ENCODE measurements at regions not wholly inside any gene's neighbourhood (a gene's known extent, or its start where the extent isn't known, plus 50 kb on each side); places are given as distances from the start of the nearest gene placed in this dataset.

DNA sequence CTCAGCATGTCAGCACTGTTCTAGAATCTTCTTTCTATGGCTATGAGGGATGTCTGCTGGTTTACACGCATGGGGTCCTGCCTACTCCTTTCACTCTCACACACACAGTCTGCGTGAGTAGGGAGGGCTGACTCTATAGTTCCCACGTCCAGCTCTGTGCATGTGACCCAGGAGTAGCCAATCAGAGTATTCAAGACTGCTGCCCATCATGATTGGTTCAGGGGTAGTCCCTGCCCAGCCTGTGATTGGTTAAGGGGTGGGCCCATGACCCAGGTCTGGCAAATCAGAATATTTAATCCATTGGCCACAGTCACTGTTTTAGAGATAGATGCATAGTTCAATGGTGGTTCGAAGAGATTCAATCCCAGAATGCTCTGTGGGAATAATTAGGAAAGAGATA is 151.3 kb upstream of the IRX3 start:
- DNase-seq (ENCODE audit: low read depth) = no peak

GRCh38 chr16:54437401-54437800 is 150.8 kb upstream of the IRX3 start:
- no peak for DNase-seq (ENCODE audit: low read depth)

DNA sequence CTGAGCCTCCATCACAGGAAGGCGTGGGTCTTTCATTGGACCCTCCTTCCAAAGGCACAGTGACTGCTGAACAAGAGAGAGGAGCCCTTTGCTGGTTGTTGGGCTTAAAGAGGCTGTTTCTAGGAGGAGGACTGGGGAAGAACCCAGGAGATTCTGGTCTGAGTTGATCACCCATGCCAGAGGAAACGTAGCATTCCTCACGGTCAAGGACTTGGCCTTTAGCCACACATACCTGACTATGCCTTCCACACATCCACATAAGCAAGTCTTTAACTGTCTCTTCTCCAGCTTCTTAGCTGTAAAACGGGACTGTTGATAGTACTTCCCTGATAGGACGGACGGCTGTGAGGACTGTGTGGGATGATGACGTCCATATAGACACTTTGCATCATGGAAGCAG is 149.8 kb upstream of the IRX3 start:
- no peak for DNase-seq (ENCODE audit: low read depth)

DNA sequence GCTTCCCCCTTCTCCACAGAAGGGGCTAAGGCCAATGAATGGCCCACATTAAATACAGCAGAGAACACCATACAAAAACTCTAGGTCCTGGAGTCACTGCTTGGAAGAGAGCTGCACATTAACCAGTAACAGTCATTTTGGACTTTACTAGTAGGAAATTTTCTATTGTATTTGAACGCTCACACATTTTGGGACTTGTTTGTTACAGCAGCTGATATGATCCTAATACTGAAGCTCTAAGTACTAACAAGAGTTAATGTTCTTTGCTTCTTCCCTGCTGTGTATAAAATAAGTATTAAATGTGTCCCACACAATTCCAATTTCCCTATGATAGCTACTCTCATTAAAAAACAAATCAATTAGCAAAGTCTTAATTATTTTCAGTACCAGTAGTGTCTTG is 148.3 kb upstream of the IRX3 start:
- DNase-seq (ENCODE audit: low read depth) = no peak

DNA sequence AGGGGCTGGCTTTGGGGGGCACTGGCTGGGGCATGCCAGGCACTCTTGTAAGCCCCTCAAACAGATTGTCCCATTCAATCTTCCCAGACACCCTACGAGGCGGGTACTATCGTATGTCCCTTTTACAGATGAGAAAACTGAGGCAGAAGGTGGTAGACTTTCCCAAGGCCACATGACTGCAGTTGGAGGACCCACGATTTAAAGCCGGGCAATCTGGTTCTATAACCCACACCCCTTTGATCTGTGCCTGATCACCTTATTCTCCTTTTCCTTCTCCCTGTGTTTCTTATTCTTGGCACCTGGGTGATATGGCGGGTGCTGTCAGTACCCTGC is 146.3 kb upstream of the IRX3 start:
- DNase-seq (ENCODE audit: low read depth) = no peak

- no peak for DNase-seq (ENCODE audit: low read depth)
These were observed 145.7 kb upstream of the IRX3 start for GRCh38 chr16:54431997-54432896.

DNA sequence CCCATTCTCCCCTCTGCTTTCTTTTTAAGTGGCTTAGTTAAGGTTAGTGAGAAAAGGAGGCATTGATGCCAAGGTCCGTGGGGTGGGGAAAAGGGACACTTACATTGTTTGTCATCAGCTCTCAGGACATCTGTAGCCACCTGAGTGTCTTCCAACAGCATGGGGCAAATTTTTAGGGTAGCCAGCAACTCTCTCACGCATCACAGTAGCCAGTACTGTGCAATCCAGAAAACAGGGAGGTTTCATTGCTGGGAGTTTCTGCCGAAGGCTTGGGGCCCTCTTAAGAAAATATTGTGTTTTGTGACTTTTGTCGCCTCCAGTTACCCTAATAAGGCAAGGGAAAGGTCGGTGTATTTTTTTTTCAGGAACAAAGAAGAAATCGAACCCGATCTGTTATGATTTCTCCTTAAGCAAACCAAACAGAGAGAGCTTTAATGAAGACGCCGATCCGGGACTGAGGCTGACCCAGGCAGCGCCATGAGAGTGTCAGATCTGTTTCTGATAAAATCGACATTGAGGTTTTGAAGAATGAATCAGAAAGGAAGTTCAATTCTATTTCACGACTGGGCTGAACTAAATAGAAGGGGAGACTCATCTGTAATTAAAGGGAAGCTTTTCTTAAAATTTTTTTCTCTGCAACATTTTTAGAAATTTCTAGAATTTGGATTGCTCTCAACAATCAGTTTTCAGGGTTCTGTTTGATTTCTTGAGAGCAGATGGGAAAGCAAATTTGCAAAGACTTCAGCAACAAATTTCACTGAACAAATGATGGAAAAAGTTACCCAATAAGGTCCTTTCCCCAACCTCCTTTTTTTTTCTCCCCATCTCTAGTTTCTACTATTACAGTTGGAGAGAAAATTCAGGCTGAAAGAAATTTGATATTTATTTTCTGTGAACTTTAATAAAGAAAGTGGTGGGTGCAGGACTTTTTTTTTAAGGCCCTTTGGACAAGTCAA is 144.7 kb upstream of the IRX3 start:
- DNase-seq (ENCODE audit: low read depth) = no peak

GRCh38 chr16:54430491-54431030 is 144.0 kb upstream of the IRX3 start:
- DNase-seq (ENCODE audit: low read depth) = no peak

DNA sequence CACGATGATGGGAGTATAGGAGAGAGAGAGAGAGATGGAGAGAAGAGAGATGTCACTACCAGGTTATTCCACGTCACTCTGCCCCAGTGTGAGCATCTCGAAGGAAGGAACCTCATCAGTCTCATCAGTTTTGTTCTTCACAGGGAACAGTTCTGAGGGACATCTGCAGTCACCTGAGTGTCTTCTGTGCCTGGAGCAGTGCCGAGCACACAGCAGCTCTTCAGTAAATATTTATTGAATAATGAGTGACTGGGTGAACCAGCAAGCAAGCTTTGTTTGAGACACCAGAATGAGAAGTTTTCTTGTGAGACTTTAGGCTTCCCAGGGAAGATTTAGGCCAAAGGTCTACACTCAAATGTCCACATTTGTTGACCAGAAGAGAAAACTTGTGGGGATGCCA is 142.4 kb upstream of the IRX3 start:
- DNase-seq (ENCODE audit: low read depth) = no peak

DNA sequence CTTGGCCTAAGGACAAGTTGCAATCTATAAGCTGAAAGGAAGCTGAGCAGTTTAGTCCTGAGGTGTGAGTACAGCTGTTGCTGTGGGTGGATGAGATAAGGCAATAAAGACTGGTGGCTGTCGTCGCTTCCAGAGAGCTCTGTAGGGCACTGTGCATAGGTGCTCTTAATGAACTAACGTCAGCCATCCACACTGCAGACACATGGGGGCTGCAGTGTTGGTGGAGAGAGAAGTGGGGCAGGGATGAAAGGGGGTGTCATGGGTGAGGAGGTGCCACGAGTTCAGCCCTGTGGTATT is 139.9 kb upstream of the IRX3 start:
- DNase-seq (ENCODE audit: low read depth) = no peak

GRCh38 chr16:54425681-54426552 is 139.3 kb upstream of the IRX3 start:
- no peak for DNase-seq (ENCODE audit: low read depth)

DNA sequence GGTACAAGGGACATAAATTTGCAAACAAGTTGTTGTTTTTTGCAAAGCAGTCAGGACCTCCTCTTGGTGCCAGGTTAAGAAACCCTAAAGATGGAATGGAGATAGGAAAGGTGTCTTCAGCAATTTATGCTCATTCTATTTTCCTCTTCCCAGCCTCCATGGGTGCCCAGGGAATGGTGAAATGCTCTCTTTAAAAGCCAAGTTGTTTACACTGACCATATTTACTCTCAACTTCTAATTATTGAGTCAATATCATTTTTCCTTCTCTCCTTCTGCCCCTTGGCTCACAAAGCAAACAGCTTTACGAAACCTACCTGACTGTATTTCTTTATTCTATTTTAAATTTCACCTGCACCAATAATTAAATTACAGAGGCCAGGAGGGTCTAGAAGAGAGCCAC is 138.5 kb upstream of the IRX3 start:
- no peak for DNase-seq (ENCODE audit: low read depth)

DNA sequence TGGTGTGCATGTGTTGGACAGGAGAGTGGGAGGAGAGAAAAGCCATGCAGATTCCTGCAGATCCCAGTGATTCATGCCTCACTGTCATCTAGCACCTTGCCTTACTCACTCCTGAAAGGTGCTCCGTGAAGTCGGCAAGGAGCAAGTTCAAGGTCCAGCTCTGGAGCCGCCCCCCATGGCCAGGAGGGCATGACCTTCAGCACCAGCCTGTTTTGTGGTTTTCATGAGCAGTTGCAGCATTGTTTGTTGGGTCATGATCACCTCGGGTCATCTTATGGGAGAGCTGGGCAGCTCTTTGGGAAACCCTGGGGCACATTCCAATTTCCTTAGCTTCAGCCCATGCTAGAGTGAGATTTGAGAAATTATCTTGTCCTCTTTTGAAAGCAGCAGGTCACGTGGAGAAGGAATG is 137.5 kb upstream of the IRX3 start:
- DNase-seq (ENCODE audit: low read depth) = no peak

DNA sequence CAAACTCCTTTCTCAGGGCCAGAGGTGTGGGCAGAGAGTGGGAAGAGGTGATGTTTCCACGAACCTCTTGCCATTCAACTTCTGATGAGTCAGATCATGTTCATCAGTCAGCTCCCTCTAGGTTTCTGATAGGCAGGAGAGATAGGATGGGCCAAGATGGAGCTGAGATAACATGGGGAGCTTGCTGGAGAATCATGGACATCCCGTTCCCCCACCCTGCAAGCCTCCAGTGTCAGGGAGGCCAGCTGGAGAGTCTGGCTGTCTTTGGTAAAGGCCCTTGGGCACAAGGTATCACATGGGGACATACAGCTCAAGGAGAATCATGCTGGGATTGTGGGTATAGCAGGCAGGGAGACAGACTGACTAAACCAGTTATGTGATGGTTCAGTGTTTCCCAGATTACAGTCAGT is 136.0 kb upstream of the IRX3 start:
- DNase-seq (ENCODE audit: low read depth) = no peak

DNA sequence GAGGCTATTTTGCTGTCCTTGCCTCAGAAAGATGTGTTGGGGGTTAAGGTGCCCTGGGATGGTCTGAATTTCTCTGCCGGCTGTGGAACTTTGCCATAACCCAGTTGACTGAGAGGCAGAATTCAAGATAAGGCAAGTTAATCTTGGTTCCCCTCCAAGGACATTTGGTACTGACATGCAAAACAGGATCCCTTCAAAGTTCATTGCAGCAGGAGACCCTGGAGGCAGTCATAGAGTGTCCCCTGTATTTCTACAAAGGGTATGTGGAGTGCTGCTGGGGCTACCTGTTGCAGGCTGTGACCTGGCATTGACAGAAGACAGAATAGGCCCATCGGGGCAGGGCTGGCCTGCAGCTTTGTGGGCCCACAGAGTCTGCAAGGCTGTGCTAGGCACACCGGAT is 135.6 kb upstream of the IRX3 start:
- no peak for DNase-seq (ENCODE audit: low read depth)

GRCh38 chr16:54421220-54421619 is 134.6 kb upstream of the IRX3 start:
- no peak for DNase-seq (ENCODE audit: low read depth)

DNA sequence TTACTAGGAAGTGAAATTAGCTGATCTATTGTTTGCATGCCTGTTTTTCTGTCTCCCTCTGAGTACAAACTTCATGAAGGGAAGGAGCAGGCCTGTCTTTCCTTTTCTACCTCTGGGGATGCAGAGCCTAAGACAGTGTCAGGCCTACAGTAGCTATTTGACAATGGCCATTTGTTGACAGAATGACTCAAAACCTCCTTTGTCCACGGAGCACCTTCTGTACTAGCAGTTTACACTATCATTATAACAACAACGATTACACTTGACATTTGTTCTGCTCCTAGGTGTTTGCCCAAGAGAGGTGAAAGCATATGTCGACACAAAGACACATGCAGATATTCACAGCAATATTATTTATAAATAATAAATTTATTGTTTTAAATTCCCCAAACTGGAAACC is 132.3 kb upstream of the IRX3 start:
- no peak for DNase-seq (ENCODE audit: low read depth)

- DNase-seq (ENCODE audit: low read depth) = no peak
These were observed 130.8 kb upstream of the IRX3 start for GRCh38 chr16:54417384-54417783.

DNA sequence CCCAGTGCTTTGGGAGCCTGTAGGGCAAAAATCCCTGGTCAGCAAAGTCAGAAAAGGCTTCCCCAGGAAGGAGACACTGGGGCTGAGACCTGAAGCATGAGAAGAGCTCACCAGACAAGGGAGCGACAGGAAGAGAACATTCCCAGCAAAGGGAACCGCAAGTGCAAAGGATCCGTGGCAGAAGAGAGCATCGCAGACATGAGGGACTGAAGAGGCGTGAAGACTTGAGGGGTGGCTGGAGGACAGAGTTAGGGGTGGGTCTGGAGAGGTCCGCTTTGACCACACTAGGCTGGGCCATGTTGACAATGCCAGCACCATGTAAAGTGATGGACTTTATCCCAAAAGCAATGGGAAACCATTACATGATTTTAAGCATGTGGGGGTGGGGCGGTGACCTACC is 128.1 kb upstream of the IRX3 start:
- no peak for DNase-seq (ENCODE audit: low read depth)

GRCh38 chr16:54412777-54413455 is 126.3 kb upstream of the IRX3 start:
- no peak for DNase-seq (ENCODE audit: low read depth)

DNA sequence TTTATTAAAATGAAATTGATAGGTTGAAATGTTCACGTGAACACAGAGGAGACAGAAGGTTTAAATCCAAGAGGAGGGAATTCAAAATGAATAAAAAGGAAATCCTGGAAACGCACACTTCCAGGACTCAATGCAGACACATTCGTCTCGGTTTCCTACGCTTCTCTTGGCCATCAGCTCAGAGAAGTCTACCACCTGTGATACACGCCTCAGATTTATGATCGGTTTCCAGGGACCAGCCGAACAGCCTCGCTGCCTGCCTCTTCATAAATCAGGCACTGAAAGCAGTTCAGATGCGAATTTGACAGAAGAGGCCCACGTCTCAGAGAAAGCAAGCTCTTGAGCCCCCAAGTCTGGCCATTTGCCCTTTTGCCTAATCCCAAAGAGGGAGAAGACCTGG is 125.5 kb upstream of the IRX3 start:
- DNase-seq (ENCODE audit: low read depth) = no peak

GRCh38 chr16:54411544-54411943 is 125.0 kb upstream of the IRX3 start:
- no peak for DNase-seq (ENCODE audit: low read depth)
